IMR-90 (cell line): ENCODE measurements at regions not wholly inside any gene's neighbourhood (a gene's known extent, or its start where the extent isn't known, plus 50 kb on each side); places are given as distances from the start of the nearest gene placed in this dataset.

ENCODE experiments used
- ATAC-seq: fragments of 200-7000 bp; cut with Tn5 transposase; 2 replicates; pipeline ENCODE4 v1.9.1; 2020; ENCODE audit warnings: low read depth, mild to moderate bottlenecking, moderate library complexity
- BruUV-seq: library from RNA; stranded (reverse); fragments of 400-500 nt; replicated peaks from 2 replicates; lab custom pipeline; 2021; lab: Mats Ljungman, UMichigan
- CTCF ChIA-PET: fragments of 300-600 bp; formaldehyde crosslinking; extraction: SDS; loops from one replicate; lab custom pipeline; 2021; ENCODE audit warnings: antibody characterized with exemption; lab: Yijun Ruan, JAX
- POLR2A ChIA-PET: fragments of 300-600 bp; sonication (Branson Sonifier 250); formaldehyde crosslinking; loops from one replicate; lab custom pipeline; 2022; ENCODE audit warnings: antibody characterized with exemption; ENCODE audit not compliant: unreplicated experiment; lab: Charles Lee
- DNase-seq: peaks from one replicate; pipeline ENCODE4 v3.0.0; 2013
- H2AFZ ChIP-seq: replicated peaks from 2 replicates; pipeline ENCODE3; 2013; ENCODE audit warnings: low read length, mild to moderate bottlenecking; ENCODE audit not compliant: poor library complexity
- H2AK5ac ChIP-seq: 2 replicates; pipeline ENCODE4 v1.6.1; 2013; ENCODE audit warnings: low read depth, low read length, inconsistent platforms
- H2AK9ac ChIP-seq: replicated peaks from 2 replicates; pipeline ENCODE3; 2013; ENCODE audit warnings: mild to moderate bottlenecking, low read depth, low read length, moderate library complexity; ENCODE audit not compliant: poor library complexity
- H2BK120ac ChIP-seq: 2 replicates; pipeline ENCODE4 v1.6.1; 2013; ENCODE audit warnings: low read depth, low read length, inconsistent platforms
- H2BK15ac ChIP-seq: 3 replicates; pipeline ENCODE4 v1.6.1; 2013; ENCODE audit warnings: low read depth, low read length, inconsistent platforms
- H2BK20ac ChIP-seq: 2 replicates; pipeline ENCODE4 v1.6.1; 2013; ENCODE audit warnings: low read depth, mild to moderate bottlenecking, inconsistent platforms, low read length, moderate library complexity
- H2BK5ac ChIP-seq: 2 replicates; pipeline ENCODE4 v1.6.1; 2013; ENCODE audit warnings: mild to moderate bottlenecking, low read depth, low read length, inconsistent platforms; ENCODE audit not compliant: poor library complexity, severe bottlenecking
- H3K14ac ChIP-seq: replicated peaks from 2 replicates; pipeline ENCODE4 v1.6.1; 2013; ENCODE audit warnings: low read depth, low read length, inconsistent platforms
- H3K18ac ChIP-seq: 2 replicates; pipeline ENCODE4 v1.6.1; 2013; ENCODE audit warnings: low read depth, low read length, control low read depth
- H3K23ac ChIP-seq: 2 replicates; pipeline ENCODE4 v1.6.1; 2013; ENCODE audit warnings: low read depth, low read length, inconsistent platforms
- H3K27ac ChIP-seq: 2 replicates; pipeline ENCODE4 v1.5.1; 2013; ENCODE audit warnings: mild to moderate bottlenecking, control low read depth, low read length; ENCODE audit not compliant: insufficient read depth
- H3K27me3 ChIP-seq: 2 replicates; pipeline ENCODE4 v1.6.1; 2013; ENCODE audit warnings: low read length; ENCODE audit not compliant: control insufficient read depth, insufficient read depth
- H3K36me3 ChIP-seq: 2 replicates; pipeline ENCODE4 v1.6.1; 2013; ENCODE audit warnings: low read length, mixed read lengths; ENCODE audit not compliant: control insufficient read depth, insufficient read depth
- H3K4ac ChIP-seq: 2 replicates; pipeline ENCODE4 v1.6.1; 2013; ENCODE audit warnings: low read depth, low read length, inconsistent platforms
- H3K4me1 ChIP-seq: 2 replicates; pipeline ENCODE4 v1.6.1; 2013; ENCODE audit warnings: low read length, mixed read lengths; ENCODE audit not compliant: control insufficient read depth, insufficient read depth
- H3K4me2 ChIP-seq: 2 replicates; pipeline ENCODE4 v1.6.1; 2013; ENCODE audit warnings: low read depth, mild to moderate bottlenecking, control low read depth, low read length, moderate library complexity
- H3K4me3 ChIP-seq: 2 replicates; pipeline ENCODE4 v1.5.1; 2013; ENCODE audit warnings: low read depth, mild to moderate bottlenecking, control low read depth, low read length, moderate library complexity; ENCODE audit not compliant: insufficient read depth
- H3K56ac ChIP-seq: 2 replicates; pipeline ENCODE4 v1.6.1; 2013; ENCODE audit warnings: low read length, inconsistent platforms; ENCODE audit not compliant: insufficient read depth; ENCODE audit errors: extremely low read depth
- H3K79me1 ChIP-seq, 2 experiments: 2 replicates each; pipeline ENCODE4 v1.6.1; 2013; ENCODE audit warnings: low read length in 2 of 2, inconsistent platforms in 1 of 2, low read depth in 1 of 2
- H3K9ac ChIP-seq: 2 replicates; pipeline ENCODE4 v1.6.1; 2013; ENCODE audit warnings: low read depth, low read length, control low read depth
- H3K9me1 ChIP-seq: 2 replicates; pipeline ENCODE4 v1.6.1; 2013; ENCODE audit warnings: low read length, inconsistent platforms; ENCODE audit not compliant: insufficient read depth
- H3K9me3 ChIP-seq: 2 replicates; pipeline ENCODE4 v1.6.1; 2013; ENCODE audit warnings: low read length; ENCODE audit not compliant: control insufficient read depth, insufficient read depth
- H4K20me1 ChIP-seq: 2 replicates; pipeline ENCODE4 v1.6.1; 2013; ENCODE audit warnings: low read length, inconsistent platforms; ENCODE audit not compliant: insufficient read depth
- H4K5ac ChIP-seq: 2 replicates; pipeline ENCODE4 v1.6.1; 2013; ENCODE audit warnings: mild to moderate bottlenecking, low read depth, low read length, control low read depth
- H4K8ac ChIP-seq, 2 experiments: 2 replicates each; pipeline ENCODE4 v1.6.1; 2013; ENCODE audit warnings: low read depth in 2 of 2, low read length in 2 of 2, control low read depth in 1 of 2, inconsistent platforms in 1 of 2
- H4K91ac ChIP-seq: 2 replicates; pipeline ENCODE4 v1.6.1; 2013; ENCODE audit warnings: low read depth, low read length, inconsistent platforms; ENCODE audit not compliant: insufficient read depth
- CEBPB ChIP-seq: IDR thresholded peaks from 2 replicates; pipeline ENCODE4 v1.6.1; 2012; ENCODE audit warnings: low read depth, low read length, improper control_type of control experiment
- RFX5 ChIP-seq: IDR thresholded peaks from 2 replicates; pipeline ENCODE4 v1.8.0; 2012; ENCODE audit warnings: low read depth, mild to moderate bottlenecking, low read length, moderate library complexity
- WGBS, 2 experiments: methylation state at CpG; one replicate each; pipeline versions ENCODE4 v1.1.5 to v1.1.7; 2013; ENCODE audit warnings: missing lambda C conversion rate in 2 of 2; ENCODE audit not compliant: insufficient read length in 1 of 2; ENCODE audit errors: extremely low coverage in 2 of 2; 5-methylcytosine and 5-hydroxymethylcytosine counted together
- dilution Hi-C: fragments of 300-500 bp; cut with HindIII; formaldehyde crosslinking; loops from one replicate; pipeline ENCODE4 v1.14.3; 2018; ENCODE audit warnings: low sequenced_read_pairs; ENCODE audit not compliant: unreplicated experiment
- in situ Hi-C: fragments of 300-500 bp; cut with MboI; formaldehyde crosslinking; loops from 3 replicates; pipeline ENCODE4 v1.14.3; 2019; ENCODE audit warnings: low sequenced_read_pairs, inconsistent platforms, mixed read lengths
- intact Hi-C: fragments of 100-400 bp; cut with micrococcal nuclease; formaldehyde crosslinking; loops from 2 replicates; pipeline ENCODE4 v1.10.0; 2022

DNA sequence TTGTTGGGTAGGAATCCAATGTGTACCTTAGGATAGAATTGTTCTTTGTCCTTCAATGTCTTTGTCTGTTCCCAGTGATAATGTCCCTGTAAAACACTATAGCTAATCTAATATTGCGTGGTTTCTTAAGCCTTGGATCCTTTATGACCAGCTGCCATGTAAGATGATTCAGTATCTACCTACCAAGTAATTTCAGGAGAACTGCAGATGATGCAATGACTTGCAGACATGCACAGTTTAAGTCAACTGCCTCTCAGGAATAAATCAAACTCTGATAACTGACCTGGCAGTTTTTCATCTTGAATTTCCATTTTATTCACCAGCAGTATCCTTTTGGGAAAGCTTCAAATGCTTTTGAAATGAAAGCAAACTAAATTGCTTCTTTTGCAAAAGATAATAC lies 157.8 kb downstream of the TPBG start:
- Histone ChIP-seq H2BK15ac (no peak overlapping the region), H2BK5ac (no peak overlapping the region), H4K20me1 (no peaks in the 10 kb centered on the region), H3K4me1 (no peaks in the 10 kb centered on the region), H3K79me1 (no peaks in the 10 kb centered on the region), H2AK9ac (no peak overlapping the region), H3K18ac (no peak overlapping the region), H3K9ac (no peak overlapping the region), H3K4ac (no peak overlapping the region), H3K4me3 (no peak overlapping the region), H2AFZ (no peak overlapping the region), H3K56ac (no peak overlapping the region), H3K9me3 (no peaks in the 10 kb centered on the region), H3K23ac (no peak overlapping the region), H3K27ac (no peak overlapping the region), H4K5ac (no peak overlapping the region), H3K36me3 (no peaks in the 10 kb centered on the region), H2AK5ac (no peak overlapping the region), H3K4me2 (no peak overlapping the region), H2BK120ac (no peak overlapping the region), H3K14ac (no peak overlapping the region), H2BK20ac (no peak overlapping the region), H4K8ac (no peak overlapping the region), H4K91ac (no peak overlapping the region), H3K27me3 (peaks cover 5% of the 10 kb centered on the region), H3K9me1 (no peaks in the 10 kb centered on the region)
- WGBS, 2 experiments, result no CpG with 5 or more reads among the region's 1 CpG
- CTCF ChIA-PET, result no interaction called here
- DNase-seq (no peak), ATAC-seq (no peak)
- TF ChIP-seq CEBPB, result 0 out of 2 replicates have a peak, but pooled peaks have one; percentile 13
- no peak for TF ChIP-seq RFX5
- BruUV-seq, result no TSS peak
- in situ Hi-C loops, result no loop called here
- intact Hi-C loops, result no loop called here
- POLR2A ChIA-PET, result no interaction called here
- dilution Hi-C loops, result no loop called here
